ENCODE measurements at regions not wholly inside any gene's neighbourhood (a gene's known extent, or its start where the extent isn't known, plus 50 kb on each side); places are given as distances from the start of the nearest gene placed in this dataset.

GRCh38 chr4:161134795-161135194, 1029.0 kb downstream of the FSTL5 start:
- no CpG with 5 or more reads among the region's 2 CpGs for WGBS (ENCODE audit: insufficient coverage)
- Histone ChIP-seq H3K4me1 (ENCODE audit: control insufficient read depth, insufficient read depth, low read length) (no peaks in the 10 kb centered on the region), H3K27ac (ENCODE audit: low read length) (no peak overlapping the region), H3K9me3 (replicated peaks; ENCODE audit: control insufficient read depth, low read depth, low read length) (peaks cover 8% of the 10 kb centered on the region), H3K27me3 (ENCODE audit: control insufficient read depth, insufficient read depth, low read length) (no peaks in the 10 kb centered on the region), H3K36me3 (ENCODE audit: control insufficient read depth, insufficient read depth, low read length) (no peaks in the 10 kb centered on the region), H3K4me3 (ENCODE audit: low read length) (no peak overlapping the region)
- DNase-seq: no peak

GRCh38 chr4:161133586-161134276, 1030.1 kb downstream of the FSTL5 start:
- WGBS (ENCODE audit: insufficient coverage): no CpG with 5 or more reads among the region's 4 CpGs
- peak; percentile 1 for DNase-seq
- H3K4me1 ChIP-seq (ENCODE audit: control insufficient read depth, insufficient read depth, low read length): no peaks in the 10 kb centered on the region
- no peaks in the 10 kb centered on the region for H3K27me3 ChIP-seq (ENCODE audit: control insufficient read depth, insufficient read depth, low read length)
- H3K36me3 ChIP-seq (ENCODE audit: control insufficient read depth, insufficient read depth, low read length): no peaks in the 10 kb centered on the region
- peaks cover 8% of the 10 kb centered on the region for H3K9me3 ChIP-seq (replicated peaks; ENCODE audit: control insufficient read depth, low read depth, low read length)
- no peak overlapping the region for H3K4me3 ChIP-seq (ENCODE audit: low read length)
- no peak overlapping the region for H3K27ac ChIP-seq (ENCODE audit: low read length)

GRCh38 chr4:161132715-161133425, 1030.9 kb downstream of the FSTL5 start:
- Histone ChIP-seq H3K9me3 (replicated peaks; ENCODE audit: control insufficient read depth, low read depth, low read length) (peaks cover 6% of the 10 kb centered on the region), H3K27me3 (ENCODE audit: control insufficient read depth, insufficient read depth, low read length) (no peaks in the 10 kb centered on the region), H3K36me3 (ENCODE audit: control insufficient read depth, insufficient read depth, low read length) (no peaks in the 10 kb centered on the region), H3K27ac (ENCODE audit: low read length) (no peak overlapping the region), H3K4me1 (ENCODE audit: control insufficient read depth, insufficient read depth, low read length) (no peaks in the 10 kb centered on the region), H3K4me3 (ENCODE audit: low read length) (no peak overlapping the region)
- WGBS (ENCODE audit: insufficient coverage): no CpG with 5 or more reads among the region's 4 CpGs
- DNase-seq: no peak

GRCh38 chr4:161121451-161121850, 1042.3 kb downstream of the FSTL5 start:
- no peak overlapping the region for H3K4me3 ChIP-seq (ENCODE audit: low read length)

GRCh38 chr4:161101881-161102280, 1061.9 kb downstream of the FSTL5 start:
- WGBS (ENCODE audit: insufficient coverage): no CpG with 5 or more reads among the region's 1 CpG
- Histone ChIP-seq H3K4me3 (ENCODE audit: low read length) (no peak overlapping the region), H3K27me3 (ENCODE audit: control insufficient read depth, insufficient read depth, low read length) (no peaks in the 10 kb centered on the region), H3K4me1 (ENCODE audit: control insufficient read depth, insufficient read depth, low read length) (no peaks in the 10 kb centered on the region), H3K27ac (ENCODE audit: low read length) (no peak overlapping the region), H3K9me3 (replicated peaks; ENCODE audit: control insufficient read depth, low read depth, low read length) (no peaks in the 10 kb centered on the region), H3K36me3 (ENCODE audit: control insufficient read depth, insufficient read depth, low read length) (no peaks in the 10 kb centered on the region)
- no peak for DNase-seq

More at GRCh38 chr4:161121451-161121850, 1042.3 kb downstream of the FSTL5 start:
- Histone ChIP-seq H3K27me3 (ENCODE audit: control insufficient read depth, insufficient read depth, low read length) (no peaks in the 10 kb centered on the region), H3K4me1 (ENCODE audit: control insufficient read depth, insufficient read depth, low read length) (no peaks in the 10 kb centered on the region), H3K9me3 (replicated peaks; ENCODE audit: control insufficient read depth, low read depth, low read length) (peaks cover 5% of the 10 kb centered on the region), H3K27ac (ENCODE audit: low read length) (no peak overlapping the region), H3K36me3 (ENCODE audit: control insufficient read depth, insufficient read depth, low read length) (no peaks in the 10 kb centered on the region)
- WGBS (ENCODE audit: insufficient coverage): no CpG with 5 or more reads among the region's 2 CpGs
- DNase-seq: no peak

- Histone ChIP-seq H3K36me3 (ENCODE audit: control insufficient read depth, insufficient read depth, low read length) (no peaks in the 10 kb centered on the region), H3K27ac (ENCODE audit: low read length) (no peak overlapping the region), H3K9me3 (replicated peaks; ENCODE audit: control insufficient read depth, low read depth, low read length) (no peaks in the 10 kb centered on the region), H3K4me1 (ENCODE audit: control insufficient read depth, insufficient read depth, low read length) (no peaks in the 10 kb centered on the region), H3K4me3 (ENCODE audit: low read length) (no peak overlapping the region), H3K27me3 (ENCODE audit: control insufficient read depth, insufficient read depth, low read length) (no peaks in the 10 kb centered on the region)
- peak; percentile 42 for DNase-seq
These were observed 1066.0 kb downstream of the FSTL5 start for GRCh38 chr4:161097821-161098220.

- Histone ChIP-seq H3K36me3 (ENCODE audit: control insufficient read depth, insufficient read depth, low read length) (no peaks in the 10 kb centered on the region), H3K4me3 (ENCODE audit: low read length) (no peak overlapping the region), H3K4me1 (ENCODE audit: control insufficient read depth, insufficient read depth, low read length) (no peaks in the 10 kb centered on the region), H3K9me3 (replicated peaks; ENCODE audit: control insufficient read depth, low read depth, low read length) (no peaks in the 10 kb centered on the region), H3K27me3 (ENCODE audit: control insufficient read depth, insufficient read depth, low read length) (no peaks in the 10 kb centered on the region), H3K27ac (ENCODE audit: low read length) (no peak overlapping the region)
- DNase-seq: no peak
- no CpG with 5 or more reads among the region's 1 CpG for WGBS (ENCODE audit: insufficient coverage)
These were observed 1102.8 kb downstream of the FSTL5 start for GRCh38 chr4:161061046-161061445.

Data from muscle of leg (tissue), 3 donors.